ENCODE measurements at regions not wholly inside any gene's neighbourhood (a gene's known extent, or its start where the extent isn't known, plus 50 kb on each side); places are given as distances from the start of the nearest gene placed in this dataset.

DNA sequence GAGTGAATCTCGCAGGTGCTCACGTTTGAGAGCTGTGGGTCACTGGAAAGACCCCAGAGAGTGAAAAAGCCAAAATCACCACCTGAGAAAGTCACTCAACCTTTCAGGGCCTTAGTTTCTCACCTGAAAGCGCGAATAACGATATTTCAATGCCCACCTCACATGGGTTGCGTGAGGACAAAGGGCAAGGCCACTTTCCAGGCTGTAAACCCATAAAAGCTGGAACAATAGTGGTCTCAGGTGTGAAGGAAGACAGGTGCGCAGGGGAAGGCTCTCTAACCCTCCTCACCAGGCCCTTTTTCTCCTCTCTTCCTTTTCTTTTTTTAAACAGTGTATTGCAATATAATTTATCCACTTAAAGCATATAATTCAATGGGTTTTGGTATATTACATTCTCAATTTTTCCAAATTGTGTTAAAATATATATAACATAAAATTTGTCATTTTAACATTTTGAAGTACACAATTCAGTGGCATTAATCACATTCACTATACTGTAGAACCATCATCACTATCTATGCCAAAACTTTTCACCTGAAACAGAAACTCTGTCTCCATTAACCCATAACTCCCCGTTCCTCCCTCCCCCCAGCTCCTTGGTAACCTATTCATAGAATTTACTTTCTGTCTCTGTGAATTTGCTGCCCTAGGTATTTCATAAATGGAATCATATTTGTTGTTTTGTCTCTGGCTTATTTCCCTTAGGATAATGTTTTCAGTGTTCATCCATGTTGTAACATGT, 118.4 kb upstream of the TNR start:
- H3K4me3 ChIP-seq (ENCODE audit: low read length), result no peak overlapping the region
- no peak for DNase-seq (ENCODE audit: low read depth)
- TF ChIP-seq, protein P1, sequence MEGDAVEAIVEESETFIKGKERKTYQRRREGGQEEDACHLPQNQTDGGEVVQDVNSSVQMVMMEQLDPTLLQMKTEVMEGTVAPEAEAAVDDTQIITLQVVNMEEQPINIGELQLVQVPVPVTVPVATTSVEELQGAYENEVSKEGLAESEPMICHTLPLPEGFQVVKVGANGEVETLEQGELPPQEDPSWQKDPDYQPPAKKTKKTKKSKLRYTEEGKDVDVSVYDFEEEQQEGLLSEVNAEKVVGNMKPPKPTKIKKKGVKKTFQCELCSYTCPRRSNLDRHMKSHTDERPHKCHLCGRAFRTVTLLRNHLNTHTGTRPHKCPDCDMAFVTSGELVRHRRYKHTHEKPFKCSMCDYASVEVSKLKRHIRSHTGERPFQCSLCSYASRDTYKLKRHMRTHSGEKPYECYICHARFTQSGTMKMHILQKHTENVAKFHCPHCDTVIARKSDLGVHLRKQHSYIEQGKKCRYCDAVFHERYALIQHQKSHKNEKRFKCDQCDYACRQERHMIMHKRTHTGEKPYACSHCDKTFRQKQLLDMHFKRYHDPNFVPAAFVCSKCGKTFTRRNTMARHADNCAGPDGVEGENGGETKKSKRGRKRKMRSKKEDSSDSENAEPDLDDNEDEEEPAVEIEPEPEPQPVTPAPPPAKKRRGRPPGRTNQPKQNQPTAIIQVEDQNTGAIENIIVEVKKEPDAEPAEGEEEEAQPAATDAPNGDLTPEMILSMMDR (conservative IDR thresholded peaks at IDR 0.05; ENCODE audit: low read length), result no peak

DNA sequence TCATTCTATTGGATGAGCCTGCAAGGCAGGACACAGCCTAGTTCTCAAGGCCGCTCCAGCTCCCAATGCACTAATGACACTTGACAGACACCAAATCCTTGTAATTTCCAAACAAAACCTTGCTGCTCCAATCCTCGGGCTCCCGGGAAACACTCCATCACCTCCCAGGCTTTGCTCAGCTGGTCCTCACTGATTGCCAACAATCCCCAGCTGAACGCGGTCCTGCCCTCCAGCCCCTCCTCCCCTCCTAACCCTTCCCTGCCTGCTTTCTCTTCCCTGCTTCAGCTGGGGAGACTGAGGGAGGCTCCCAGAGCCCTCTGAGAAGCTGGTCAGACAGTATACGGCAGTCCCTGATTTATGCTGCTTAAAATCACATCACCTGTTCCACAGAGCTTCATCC, 114.4 kb upstream of the TNR start:
- H3K4me3 ChIP-seq (ENCODE audit: low read length), result no peak overlapping the region
- TF ChIP-seq, protein P1 (conservative IDR thresholded peaks at IDR 0.05; ENCODE audit: low read length), result no peak
- no peak for DNase-seq (ENCODE audit: low read depth)

DNA sequence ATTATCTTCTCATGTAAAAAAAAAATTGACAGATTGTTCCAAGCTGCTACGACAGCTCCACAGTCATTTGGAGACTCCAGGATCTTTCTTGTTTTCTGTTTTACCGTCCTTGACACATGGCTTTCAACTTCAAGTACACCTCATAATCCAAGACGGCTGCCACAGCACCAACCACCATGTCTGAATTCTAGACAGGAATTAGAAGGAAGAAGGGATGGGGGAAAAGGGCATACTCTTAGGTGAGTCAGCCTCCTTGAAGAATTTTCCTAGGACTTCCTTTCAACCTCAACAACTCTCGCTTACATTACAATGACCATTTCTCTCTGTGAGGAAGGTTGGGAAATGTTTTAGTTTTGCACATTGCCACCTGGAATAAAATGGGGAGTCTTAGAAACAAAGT, 110.3 kb upstream of the TNR start:
- no peak overlapping the region for H3K4me3 ChIP-seq (ENCODE audit: low read length)
- TF ChIP-seq, protein P1 (conservative IDR thresholded peaks at IDR 0.05; ENCODE audit: low read length), result no peak
- DNase-seq (ENCODE audit: low read depth), result no peak

DNA sequence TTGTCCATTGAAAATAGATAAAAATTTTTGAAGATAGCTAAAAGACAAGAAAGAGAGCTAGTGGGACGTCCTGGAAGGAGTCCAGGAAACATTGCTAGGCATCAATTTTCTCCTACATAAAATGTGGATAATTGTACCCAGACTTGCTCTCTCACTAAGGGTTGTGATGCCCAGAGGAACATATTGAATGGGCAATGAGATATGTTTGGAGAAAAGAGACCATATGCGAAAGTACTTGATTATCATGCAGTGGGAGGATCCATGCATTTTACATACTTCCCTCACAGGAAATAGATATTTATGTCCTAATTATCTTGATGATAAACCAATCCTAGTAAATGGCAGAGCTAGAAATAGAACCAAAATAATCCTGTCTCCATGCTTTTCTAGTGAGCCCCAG, 108.4 kb upstream of the TNR start:
- DNase-seq (ENCODE audit: low read depth), result no peak
- H3K4me3 ChIP-seq (ENCODE audit: low read length), result no peak overlapping the region
- TF ChIP-seq, protein P1 (conservative IDR thresholded peaks at IDR 0.05; ENCODE audit: low read length), result no peak

DNA sequence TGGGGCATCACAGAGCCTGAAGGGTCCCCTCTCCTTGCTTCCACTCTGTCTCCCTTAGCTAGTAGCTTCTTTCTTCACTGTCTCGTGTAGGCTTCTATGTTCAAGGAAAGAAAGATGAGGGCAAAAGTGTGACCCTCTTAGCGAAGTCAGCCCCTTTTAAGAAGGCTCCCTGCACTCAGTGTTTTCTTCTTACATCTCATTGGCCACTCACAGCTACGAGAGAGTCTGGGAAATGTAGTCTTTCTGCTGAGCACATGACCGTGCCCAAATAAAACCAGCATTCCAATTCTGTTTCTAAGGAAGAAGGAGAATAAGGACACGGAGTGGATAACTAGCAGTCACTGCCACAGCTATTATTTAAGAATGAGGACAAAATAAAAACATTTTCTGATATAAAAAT, 104.9 kb upstream of the TNR start:
- H3K4me3 ChIP-seq (ENCODE audit: low read length), result no peak overlapping the region
- TF ChIP-seq, protein P1 (conservative IDR thresholded peaks at IDR 0.05; ENCODE audit: low read length), result no peak
- no peak for DNase-seq (ENCODE audit: low read depth)

DNA sequence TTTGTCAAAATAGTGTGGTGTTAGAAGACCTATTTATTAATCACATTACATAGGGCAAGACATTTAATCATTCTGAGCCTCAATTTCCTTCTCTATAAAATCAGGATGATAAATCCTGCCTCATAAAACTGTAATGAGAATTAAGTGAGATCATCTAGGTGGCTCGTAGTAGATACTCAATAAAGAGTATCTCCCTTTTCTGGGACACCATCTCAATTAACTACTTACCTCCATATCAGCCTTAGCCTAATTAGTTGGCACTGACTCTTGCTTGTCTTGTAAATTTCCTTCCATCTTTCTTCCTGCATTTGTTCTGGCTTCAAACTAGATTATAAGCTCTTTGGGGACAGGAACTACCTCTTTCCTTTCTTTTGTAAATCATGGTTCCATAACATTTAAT, 102.6 kb upstream of the TNR start:
- TF ChIP-seq, protein P1 (conservative IDR thresholded peaks at IDR 0.05; ENCODE audit: low read length), result no peak
- no peak overlapping the region for H3K4me3 ChIP-seq (ENCODE audit: low read length)
- DNase-seq (ENCODE audit: low read depth), result no peak

DNA sequence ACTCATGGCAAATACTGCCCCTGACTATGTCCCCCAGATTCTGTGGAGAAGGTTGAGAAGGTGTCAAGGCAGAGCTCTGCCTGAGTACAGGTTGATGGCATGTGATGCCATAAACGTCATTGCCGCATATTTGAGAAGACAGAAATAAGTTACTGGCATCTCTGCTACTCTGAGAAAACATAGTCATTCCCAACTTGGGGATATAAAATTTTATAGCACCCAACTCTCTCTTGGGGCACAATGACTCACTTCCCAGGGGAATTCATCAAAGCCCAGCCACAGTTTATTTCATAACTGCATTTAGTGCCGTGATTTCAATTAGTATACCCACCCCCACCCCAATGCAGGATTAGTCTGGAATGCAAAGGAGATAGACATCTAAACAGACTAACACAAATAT, 101.9 kb upstream of the TNR start:
- TF ChIP-seq, protein P1 (conservative IDR thresholded peaks at IDR 0.05; ENCODE audit: low read length), result no peak
- no peak overlapping the region for H3K4me3 ChIP-seq (ENCODE audit: low read length)
- DNase-seq (ENCODE audit: low read depth), result no peak
